ENCODE measurements at regions not wholly inside any gene's neighbourhood (a gene's known extent, or its start where the extent isn't known, plus 50 kb on each side); places are given as distances from the start of the nearest gene placed in this dataset.

DNA sequence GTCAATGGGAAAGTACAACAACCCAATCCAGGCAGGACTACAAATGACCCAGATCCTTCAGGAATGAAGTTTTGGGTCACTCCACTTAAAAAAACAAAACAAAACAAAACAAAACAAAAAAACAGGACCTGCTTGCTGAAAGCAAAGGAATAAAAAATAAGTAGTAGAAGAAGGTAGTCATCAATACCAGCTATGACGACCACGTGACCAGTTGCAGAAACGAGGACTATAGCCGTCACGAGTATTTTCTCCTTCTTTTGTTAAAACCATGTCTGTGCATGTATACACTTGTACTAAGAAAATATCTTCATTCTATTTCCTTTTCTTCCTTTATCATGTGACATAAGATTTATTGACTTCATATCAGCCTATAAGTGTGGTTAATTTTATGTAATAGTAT lies 308.4 kb upstream of the DEFB112 start:
- H3K9me3 ChIP-seq (ENCODE audit: insufficient read depth, low read depth, low read length): no peaks in the 10 kb centered on the region
- no peak overlapping the region for H3K9ac ChIP-seq (ENCODE audit: low read depth, low read length, poor library complexity, severe bottlenecking)
- TF ChIP-seq, protein P1, sequence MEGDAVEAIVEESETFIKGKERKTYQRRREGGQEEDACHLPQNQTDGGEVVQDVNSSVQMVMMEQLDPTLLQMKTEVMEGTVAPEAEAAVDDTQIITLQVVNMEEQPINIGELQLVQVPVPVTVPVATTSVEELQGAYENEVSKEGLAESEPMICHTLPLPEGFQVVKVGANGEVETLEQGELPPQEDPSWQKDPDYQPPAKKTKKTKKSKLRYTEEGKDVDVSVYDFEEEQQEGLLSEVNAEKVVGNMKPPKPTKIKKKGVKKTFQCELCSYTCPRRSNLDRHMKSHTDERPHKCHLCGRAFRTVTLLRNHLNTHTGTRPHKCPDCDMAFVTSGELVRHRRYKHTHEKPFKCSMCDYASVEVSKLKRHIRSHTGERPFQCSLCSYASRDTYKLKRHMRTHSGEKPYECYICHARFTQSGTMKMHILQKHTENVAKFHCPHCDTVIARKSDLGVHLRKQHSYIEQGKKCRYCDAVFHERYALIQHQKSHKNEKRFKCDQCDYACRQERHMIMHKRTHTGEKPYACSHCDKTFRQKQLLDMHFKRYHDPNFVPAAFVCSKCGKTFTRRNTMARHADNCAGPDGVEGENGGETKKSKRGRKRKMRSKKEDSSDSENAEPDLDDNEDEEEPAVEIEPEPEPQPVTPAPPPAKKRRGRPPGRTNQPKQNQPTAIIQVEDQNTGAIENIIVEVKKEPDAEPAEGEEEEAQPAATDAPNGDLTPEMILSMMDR (conservative IDR thresholded peaks at IDR 0.05; ENCODE audit: low read length): no peak
- TF ChIP-seq EZH2phosphoT487 (IDR thresholded peaks at IDR 0.05; ENCODE audit: borderline replicate concordance): no peak
- H3K27me3 ChIP-seq (ENCODE audit: insufficient read depth, low read length, poor library complexity, severe bottlenecking): no peaks in the 10 kb centered on the region
- H3F3A ChIP-seq (ENCODE audit: low read depth): no peaks in the 10 kb centered on the region
- H3K4me3 ChIP-seq (ENCODE audit: low read length, poor library complexity, severe bottlenecking): no peak overlapping the region
- no peaks in the 10 kb centered on the region for H3K79me2 ChIP-seq (ENCODE audit: insufficient read depth, low read length)
- H3K4me2 ChIP-seq (ENCODE audit: low read depth, low read length, poor library complexity, severe bottlenecking): no peak overlapping the region
- no peaks in the 10 kb centered on the region for H4K20me1 ChIP-seq (ENCODE audit: insufficient read depth, low read length, poor library complexity, severe bottlenecking)
- no peaks in the 10 kb centered on the region for H3K36me3 ChIP-seq (ENCODE audit: insufficient read depth, low read length)
- H3K4me1 ChIP-seq (ENCODE audit: insufficient read depth, low read length, poor library complexity, severe bottlenecking): no peaks in the 10 kb centered on the region
- H3K9me2 ChIP-seq (replicated peaks; ENCODE audit: low read depth, low read length): no peaks in the 10 kb centered on the region
- H2AFZ ChIP-seq (ENCODE audit: low read length): no peak overlapping the region

DNA sequence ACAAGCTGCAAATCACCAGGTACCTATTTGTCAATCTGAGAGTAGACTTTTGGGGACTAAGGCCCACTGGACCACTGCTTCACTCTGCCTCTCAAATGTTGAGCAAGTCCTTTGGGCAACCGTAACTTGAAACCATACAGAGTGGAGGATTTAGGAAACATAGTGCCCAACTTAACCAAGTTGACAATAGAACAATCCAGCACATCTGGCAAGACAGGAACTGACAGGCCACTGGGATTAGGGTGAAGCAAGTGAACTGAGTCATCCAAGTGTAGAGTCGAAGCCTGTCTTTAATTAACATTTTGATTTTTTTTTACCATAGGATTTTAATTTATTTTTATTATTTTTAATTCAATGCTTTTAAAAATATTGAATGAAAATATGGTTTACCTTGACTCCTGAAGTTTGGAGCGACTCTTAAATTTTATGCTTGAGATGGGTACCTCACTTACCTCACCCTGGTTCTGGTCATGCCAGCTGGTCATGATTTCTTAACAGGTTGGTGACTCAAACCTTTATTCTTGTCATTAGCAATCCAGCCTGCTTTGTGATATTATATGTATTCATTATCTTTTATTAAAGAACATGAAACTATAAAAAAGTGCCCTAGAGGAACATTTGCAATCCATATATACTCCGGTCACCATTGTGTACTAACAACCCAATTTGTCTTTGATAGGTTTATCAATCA lies 312.1 kb upstream of the DEFB112 start:
- H3K4me1 ChIP-seq (ENCODE audit: insufficient read depth, low read length, poor library complexity, severe bottlenecking): no peaks in the 10 kb centered on the region
- no peaks in the 10 kb centered on the region for H3F3A ChIP-seq (ENCODE audit: low read depth)
- TF ChIP-seq, protein P1 (conservative IDR thresholded peaks at IDR 0.05; ENCODE audit: low read length): no peak
- no peak for TF ChIP-seq EZH2phosphoT487 (IDR thresholded peaks at IDR 0.05; ENCODE audit: borderline replicate concordance)
- H3K9ac ChIP-seq (ENCODE audit: low read depth, low read length, poor library complexity, severe bottlenecking): no peak overlapping the region
- no peak overlapping the region for H3K4me3 ChIP-seq (ENCODE audit: low read length, poor library complexity, severe bottlenecking)
- no peak overlapping the region for H2AFZ ChIP-seq (ENCODE audit: low read length)
- no peaks in the 10 kb centered on the region for H3K27me3 ChIP-seq (ENCODE audit: insufficient read depth, low read length, poor library complexity, severe bottlenecking)
- H3K4me2 ChIP-seq (ENCODE audit: low read depth, low read length, poor library complexity, severe bottlenecking): no peak overlapping the region
- no peaks in the 10 kb centered on the region for H3K9me2 ChIP-seq (replicated peaks; ENCODE audit: low read depth, low read length)
- no peaks in the 10 kb centered on the region for H3K36me3 ChIP-seq (ENCODE audit: insufficient read depth, low read length)
- no peaks in the 10 kb centered on the region for H3K9me3 ChIP-seq (ENCODE audit: insufficient read depth, low read depth, low read length)
- H4K20me1 ChIP-seq (ENCODE audit: insufficient read depth, low read length, poor library complexity, severe bottlenecking): no peaks in the 10 kb centered on the region
- no peaks in the 10 kb centered on the region for H3K79me2 ChIP-seq (ENCODE audit: insufficient read depth, low read length)

DNA sequence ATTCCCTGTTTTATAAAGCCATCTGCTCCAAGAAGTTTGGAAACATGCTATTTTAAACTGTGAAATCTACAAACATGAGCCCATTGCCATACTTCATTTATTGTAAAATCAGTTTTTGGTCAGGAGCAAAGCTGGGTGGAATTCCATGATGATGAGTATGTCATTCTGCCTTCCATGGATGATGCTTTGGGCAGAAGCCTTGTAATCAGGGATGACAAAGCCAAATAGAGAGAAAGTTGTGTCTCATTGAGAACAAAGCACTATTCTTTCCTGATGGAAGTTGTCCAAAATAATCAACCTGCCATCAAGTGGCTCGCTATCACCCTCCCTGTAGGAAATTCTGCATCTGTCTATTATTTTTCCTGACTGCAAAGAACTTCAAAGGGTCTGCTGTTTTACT lies 313.0 kb upstream of the DEFB112 start:
- Histone ChIP-seq H3K4me3 (ENCODE audit: low read length, poor library complexity, severe bottlenecking) (no peak overlapping the region), H3K9ac (ENCODE audit: low read depth, low read length, poor library complexity, severe bottlenecking) (no peak overlapping the region), H3F3A (ENCODE audit: low read depth) (no peaks in the 10 kb centered on the region), H3K27me3 (ENCODE audit: insufficient read depth, low read length, poor library complexity, severe bottlenecking) (no peaks in the 10 kb centered on the region), H3K36me3 (ENCODE audit: insufficient read depth, low read length) (no peaks in the 10 kb centered on the region), H4K20me1 (ENCODE audit: insufficient read depth, low read length, poor library complexity, severe bottlenecking) (no peaks in the 10 kb centered on the region), H3K9me2 (replicated peaks; ENCODE audit: low read depth, low read length) (no peaks in the 10 kb centered on the region), H3K4me1 (ENCODE audit: insufficient read depth, low read length, poor library complexity, severe bottlenecking) (no peaks in the 10 kb centered on the region), H3K9me3 (ENCODE audit: insufficient read depth, low read depth, low read length) (no peaks in the 10 kb centered on the region), H3K79me2 (ENCODE audit: insufficient read depth, low read length) (no peaks in the 10 kb centered on the region), H2AFZ (ENCODE audit: low read length) (no peak overlapping the region), H3K4me2 (ENCODE audit: low read depth, low read length, poor library complexity, severe bottlenecking) (no peak overlapping the region)
- TF ChIP-seq, protein P1 (conservative IDR thresholded peaks at IDR 0.05; ENCODE audit: low read length): no peak
- no peak for TF ChIP-seq EZH2phosphoT487 (IDR thresholded peaks at IDR 0.05; ENCODE audit: borderline replicate concordance)

Data from Loucy (cell line).